Esophagus squamous epithelium (tissue), 5 donors: ENCODE measurements at regions not wholly inside any gene's neighbourhood (a gene's known extent, or its start where the extent isn't known, plus 50 kb on each side); places are given as distances from the start of the nearest gene placed in this dataset.

Source experiments
- DNase-seq: peaks from one replicate; lab custom pipeline; 2025; lab: John Stamatoyannopoulos, UW
- H3K27ac ChIP-seq, 4 donors: fragments of 200-600 bp; sonication (generic); one replicate each; pipeline ENCODE4 v1.5.1; 2016 to 2019; ENCODE audit warnings: mild to moderate bottlenecking in 1 of 4
- H3K27me3 ChIP-seq, 4 donors: fragments of 200-600 bp; sonication (generic); 1 replicate in 3 of 4; 2 replicates in 1 of 4; pipeline versions ENCODE4 v1.5.1 to v1.6.0; 2017 to 2021; ENCODE audit warnings: antibody characterized with exemption in 1 of 4
- H3K36me3 ChIP-seq, 3 donors: fragments of 200-600 bp; sonication (generic); one replicate each; pipeline ENCODE4 v1.5.1; 2016 to 2019
- H3K4me1 ChIP-seq, 3 donors: fragments of 200-600 bp; sonication (generic); one replicate each; pipeline ENCODE4 v1.5.1; 2017 to 2019
- H3K4me3 ChIP-seq, 4 donors: fragments of 200-600 bp; sonication (generic); 1 replicate in 3 of 4; 2 replicates in 1 of 4; pipeline ENCODE4 v1.5.1; 2016 to 2019; ENCODE audit warnings: mild to moderate bottlenecking in 2 of 4, moderate library complexity in 1 of 4
- H3K9me3 ChIP-seq, 3 donors: fragments of 200-600 bp; sonication (generic); one replicate each; pipeline ENCODE4 v1.5.1; 2016 to 2019
- POLR2A ChIP-seq, 4 donors: fragments of 450-650 bp; IDR thresholded peaks; one replicate each; pipeline ENCODE4 v1.6.1; 2017; ENCODE audit warnings: antibody characterized with exemption in 4 of 4, mild to moderate bottlenecking in 4 of 4, moderate library complexity in 3 of 4
- WGBS, 2 donors: methylation state at CpG; one replicate each; pipeline ENCODE4 v1.1.5; 2018; 5-methylcytosine and 5-hydroxymethylcytosine counted together
- intact Hi-C: fragments of 100-400 bp; cut with DNase I; formaldehyde crosslinking; loops from one replicate; pipeline ENCODE4 v1.15.0; 2022
- TF ChIP-seq, protein P1 (sequence below), 6 experiments: fragments of 450-650 bp in 4 of 6; fragments of 200-600 bp in 2 of 6; sonication (generic) in 2 of 6; IDR thresholded peaks; one replicate each; pipeline ENCODE4 v1.5.1; 2016 to 2019; ENCODE audit warnings: antibody characterized with exemption in 6 of 6, mild to moderate bottlenecking in 4 of 6, moderate library complexity in 4 of 6
- donor health status: DM: yes; HTN: yes; CAD: no.

DNA sequence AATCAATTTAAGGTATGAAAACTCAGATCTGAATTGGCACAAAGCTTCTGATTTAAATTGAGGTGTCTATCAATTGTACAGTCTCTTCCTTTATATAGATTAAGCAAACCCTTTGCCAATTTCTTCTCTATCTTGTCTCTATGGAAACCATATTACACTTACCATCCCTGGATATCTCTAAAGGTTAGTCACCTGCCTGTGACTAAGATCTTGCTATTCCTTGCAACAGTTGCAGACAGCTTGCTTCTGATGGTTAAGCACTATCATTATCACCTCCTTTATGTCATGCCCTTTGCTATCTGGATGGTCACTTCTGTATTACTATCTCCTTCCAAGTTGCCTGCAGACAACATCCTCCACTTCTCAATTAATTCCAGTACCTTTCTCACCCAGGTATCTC lies 998.6 kb upstream of the B3GALT2 start:
- no peaks in the 10 kb centered on the region for H3K9me3 ChIP-seq
- H3K36me3 ChIP-seq, result no peaks in the 10 kb centered on the region
- no peak for DNase-seq
- no peak overlapping the region for H3K4me3 ChIP-seq
- TF ChIP-seq POLR2A (IDR thresholded peaks at IDR 0.05), result no peak
- TF ChIP-seq, protein P1, sequence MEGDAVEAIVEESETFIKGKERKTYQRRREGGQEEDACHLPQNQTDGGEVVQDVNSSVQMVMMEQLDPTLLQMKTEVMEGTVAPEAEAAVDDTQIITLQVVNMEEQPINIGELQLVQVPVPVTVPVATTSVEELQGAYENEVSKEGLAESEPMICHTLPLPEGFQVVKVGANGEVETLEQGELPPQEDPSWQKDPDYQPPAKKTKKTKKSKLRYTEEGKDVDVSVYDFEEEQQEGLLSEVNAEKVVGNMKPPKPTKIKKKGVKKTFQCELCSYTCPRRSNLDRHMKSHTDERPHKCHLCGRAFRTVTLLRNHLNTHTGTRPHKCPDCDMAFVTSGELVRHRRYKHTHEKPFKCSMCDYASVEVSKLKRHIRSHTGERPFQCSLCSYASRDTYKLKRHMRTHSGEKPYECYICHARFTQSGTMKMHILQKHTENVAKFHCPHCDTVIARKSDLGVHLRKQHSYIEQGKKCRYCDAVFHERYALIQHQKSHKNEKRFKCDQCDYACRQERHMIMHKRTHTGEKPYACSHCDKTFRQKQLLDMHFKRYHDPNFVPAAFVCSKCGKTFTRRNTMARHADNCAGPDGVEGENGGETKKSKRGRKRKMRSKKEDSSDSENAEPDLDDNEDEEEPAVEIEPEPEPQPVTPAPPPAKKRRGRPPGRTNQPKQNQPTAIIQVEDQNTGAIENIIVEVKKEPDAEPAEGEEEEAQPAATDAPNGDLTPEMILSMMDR (IDR thresholded peaks at IDR 0.05), result no peak
- no peak overlapping the region for H3K27ac ChIP-seq
- intact Hi-C loops, result no loop called here
- H3K4me1 ChIP-seq, result no peaks in the 10 kb centered on the region
- H3K27me3 ChIP-seq, result no peaks in the 10 kb centered on the region

DNA sequence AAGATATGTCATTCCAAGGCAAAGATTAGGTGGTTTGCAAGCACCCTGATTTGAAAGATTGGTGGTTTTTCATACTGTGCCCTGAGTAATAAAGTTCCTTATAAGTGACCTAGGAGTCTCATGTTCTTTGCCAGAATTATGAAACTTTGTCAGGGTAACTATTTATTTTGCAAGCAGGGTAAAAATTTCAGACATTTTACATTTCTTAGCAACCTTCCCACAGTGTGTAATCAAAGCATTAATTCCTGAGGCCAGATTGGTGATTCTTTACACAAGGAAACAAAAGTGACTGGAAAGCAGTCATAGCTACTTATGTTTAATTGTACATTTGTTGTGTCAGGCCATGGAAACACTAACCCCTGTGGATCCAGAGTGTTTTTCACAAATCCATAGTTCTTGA lies 998.0 kb upstream of the B3GALT2 start:
- Histone ChIP-seq H3K36me3 (no peaks in the 10 kb centered on the region), H3K4me1 (no peaks in the 10 kb centered on the region), H3K27me3 (no peaks in the 10 kb centered on the region), H3K4me3 (no peak overlapping the region), H3K9me3 (no peaks in the 10 kb centered on the region), H3K27ac (no peak overlapping the region)
- TF ChIP-seq, protein P1 (IDR thresholded peaks at IDR 0.05), result no peak
- no peak for TF ChIP-seq POLR2A (IDR thresholded peaks at IDR 0.05)
- no peak for DNase-seq
- intact Hi-C loops, result no loop called here

DNA sequence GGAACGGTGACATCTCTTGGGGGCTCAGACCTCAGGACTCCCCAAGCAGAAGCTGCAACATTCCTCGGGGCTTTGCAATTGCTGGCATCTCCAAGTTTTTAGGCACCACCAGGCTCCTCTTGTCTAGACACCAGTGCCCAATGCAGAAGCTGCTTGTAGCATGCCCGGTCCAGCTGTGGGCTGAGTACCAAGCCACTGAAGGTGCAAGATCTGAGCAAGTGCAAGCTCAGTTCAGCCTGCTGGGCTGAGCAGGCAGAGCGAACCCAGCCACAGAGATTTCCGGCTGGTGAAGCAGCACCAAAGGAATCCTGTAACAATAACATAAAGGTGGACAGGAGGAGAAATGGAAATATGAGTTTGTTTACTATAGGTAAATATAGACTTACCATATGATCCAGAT lies 995.4 kb upstream of the B3GALT2 start:
- Histone ChIP-seq H3K4me1 (no peaks in the 10 kb centered on the region), H3K9me3 (no peaks in the 10 kb centered on the region), H3K27me3 (no peaks in the 10 kb centered on the region), H3K4me3 (no peak overlapping the region), H3K36me3 (no peaks in the 10 kb centered on the region), H3K27ac (no peak overlapping the region)
- TF ChIP-seq POLR2A (IDR thresholded peaks at IDR 0.05), result no peak
- TF ChIP-seq, protein P1 (IDR thresholded peaks at IDR 0.05), result no peak
- intact Hi-C loops, result no loop called here
- no peak for DNase-seq
- 79 to 88% methylated on average over 5 of the region's 5 CpGs for WGBS, 2 donors

DNA sequence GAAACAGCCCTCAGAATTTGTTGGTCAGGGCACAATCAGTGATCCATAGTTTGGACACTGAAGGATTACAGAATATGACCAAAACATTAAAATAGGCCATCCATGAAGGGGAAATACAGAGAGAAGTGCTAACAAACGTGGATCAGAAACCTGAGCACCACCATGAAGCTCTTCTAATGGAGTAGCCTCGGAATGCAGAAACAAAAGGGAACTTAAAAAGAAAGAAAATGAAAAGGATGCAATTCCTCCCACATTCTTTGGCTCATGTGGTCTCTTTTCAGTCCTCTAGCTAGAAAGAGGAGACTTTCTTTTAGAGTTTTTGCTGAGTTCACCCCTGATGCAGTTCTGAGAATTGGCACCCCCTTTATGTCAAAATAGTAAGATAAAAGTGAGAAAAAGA lies 989.8 kb upstream of the B3GALT2 start:
- intact Hi-C loops, result no loop called here
- H3K4me1 ChIP-seq, result no peaks in the 10 kb centered on the region

DNA sequence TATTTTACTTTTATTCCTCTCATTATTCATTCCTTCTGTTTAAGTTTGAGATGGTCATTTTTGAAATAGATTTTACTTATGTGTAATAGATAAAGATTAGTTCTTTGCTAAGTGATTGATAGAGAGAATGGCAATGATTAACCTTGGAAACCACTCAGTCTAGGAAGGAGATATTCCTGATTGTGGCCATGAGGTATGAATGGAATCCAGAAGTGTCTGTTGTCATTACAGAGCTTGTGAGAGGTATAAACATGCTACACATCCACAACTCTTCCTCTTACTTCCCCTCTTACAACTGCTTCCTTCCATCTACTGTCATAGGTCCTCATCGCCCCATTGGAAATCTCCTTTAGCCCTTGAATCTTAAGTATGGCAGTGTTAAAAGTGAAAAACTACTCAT lies 988.8 kb upstream of the B3GALT2 start:
- Histone ChIP-seq H3K4me1 (no peaks in the 10 kb centered on the region), H3K36me3 (no peaks in the 10 kb centered on the region), H3K4me3 (no peak overlapping the region), H3K27me3 (no peaks in the 10 kb centered on the region), H3K27ac (no peak overlapping the region), H3K9me3 (no peaks in the 10 kb centered on the region)
- intact Hi-C loops, result no loop called here
- 86 to 93% methylated on average over 1 of the region's 1 CpG for WGBS, 2 donors
- TF ChIP-seq POLR2A (IDR thresholded peaks at IDR 0.05), result no peak
- TF ChIP-seq, protein P1 (IDR thresholded peaks at IDR 0.05), result no peak
- DNase-seq, result no peak

More for the DNA sequence above, 989.8 kb upstream of the B3GALT2 start:
- Histone ChIP-seq H3K9me3 (no peaks in the 10 kb centered on the region), H3K27me3 (no peaks in the 10 kb centered on the region), H3K27ac (no peak overlapping the region), H3K36me3 (no peaks in the 10 kb centered on the region), H3K4me3 (no peak overlapping the region)
- DNase-seq, result no peak
- TF ChIP-seq, protein P1 (IDR thresholded peaks at IDR 0.05), result no peak
- no peak for TF ChIP-seq POLR2A (IDR thresholded peaks at IDR 0.05)
- 33 to 49% methylated on average over 2 of the region's 2 CpGs for WGBS, 2 donors
